ENCODE measurements at regions not wholly inside any gene's neighbourhood (a gene's known extent, or its start where the extent isn't known, plus 50 kb on each side); places are given as distances from the start of the nearest gene placed in this dataset.

GRCh38 chr11:32221476-32222032 is 130.7 kb downstream of the RCN1 start:
- Histone ChIP-seq H3K9me3 (replicated peaks; ENCODE audit: insufficient read depth, low read length) (no peaks in the 10 kb centered on the region), H3K4me2 (ENCODE audit: low read depth, low read length) (no peak overlapping the region), H3F3A (ENCODE audit: insufficient read depth, low read length) (no peaks in the 10 kb centered on the region), H4K20me1 (ENCODE audit: insufficient read depth, low read length) (no peaks in the 10 kb centered on the region), H3K36me3 (replicated peaks; ENCODE audit: insufficient read depth, low read length) (no peaks in the 10 kb centered on the region), H3K27ac (ENCODE audit: low read length) (no peak overlapping the region), H3K79me2 (ENCODE audit: low read length) (no peaks in the 10 kb centered on the region), H3K27me3 (replicated peaks; ENCODE audit: insufficient read depth, low read length) (no peaks in the 10 kb centered on the region), H3K9me2 (replicated peaks; ENCODE audit: insufficient read depth, low read length) (no peaks in the 10 kb centered on the region), H3K4me3 (ENCODE audit: low read length) (no peak overlapping the region), H2AFZ (ENCODE audit: low read length) (no peak overlapping the region), H3K4me1 (ENCODE audit: low read length) (no peaks in the 10 kb centered on the region), H3K9ac (ENCODE audit: low read length) (no peak overlapping the region)
- DNase-seq: no peak
- TF ChIP-seq EZH2phosphoT487 (IDR thresholded peaks at IDR 0.05; ENCODE audit: low read length): no peak
- TF ChIP-seq CTCF (IDR thresholded peaks at IDR 0.05; ENCODE audit: low read length): no peak
- TF ChIP-seq EZH2 (optimal IDR thresholded peaks at IDR 0.05; ENCODE audit: low read depth, low read length): no peak

- Histone ChIP-seq H3K4me1 (ENCODE audit: low read length) (no peaks in the 10 kb centered on the region), H3K9me3 (replicated peaks; ENCODE audit: insufficient read depth, low read length) (no peaks in the 10 kb centered on the region)
Measured at GRCh38 chr11:32224580-32224979, 133.7 kb downstream of the RCN1 start.

GRCh38 chr11:32225571-32226285 is 134.9 kb downstream of the RCN1 start:
- TF ChIP-seq EZH2 (optimal IDR thresholded peaks at IDR 0.05; ENCODE audit: low read depth, low read length): no peak
- TF ChIP-seq EZH2phosphoT487 (IDR thresholded peaks at IDR 0.05; ENCODE audit: low read length): no peak
- Histone ChIP-seq H3K4me2 (ENCODE audit: low read depth, low read length) (no peak overlapping the region), H4K20me1 (ENCODE audit: insufficient read depth, low read length) (no peaks in the 10 kb centered on the region), H3K9ac (ENCODE audit: low read length) (no peak overlapping the region), H3K36me3 (replicated peaks; ENCODE audit: insufficient read depth, low read length) (no peaks in the 10 kb centered on the region), H3K9me2 (replicated peaks; ENCODE audit: insufficient read depth, low read length) (no peaks in the 10 kb centered on the region), H3K4me1 (ENCODE audit: low read length) (no peaks in the 10 kb centered on the region), H3K27ac (ENCODE audit: low read length) (no peak overlapping the region), H3K4me3 (ENCODE audit: low read length) (no peak overlapping the region), H2AFZ (ENCODE audit: low read length) (no peak overlapping the region), H3K9me3 (replicated peaks; ENCODE audit: insufficient read depth, low read length) (no peaks in the 10 kb centered on the region), H3K27me3 (replicated peaks; ENCODE audit: insufficient read depth, low read length) (no peaks in the 10 kb centered on the region), H3F3A (ENCODE audit: insufficient read depth, low read length) (no peaks in the 10 kb centered on the region), H3K79me2 (ENCODE audit: low read length) (no peaks in the 10 kb centered on the region)
- DNase-seq: no peak

More at GRCh38 chr11:32224580-32224979, 133.7 kb downstream of the RCN1 start:
- no peak overlapping the region for H3K27ac ChIP-seq (ENCODE audit: low read length)
- H3F3A ChIP-seq (ENCODE audit: insufficient read depth, low read length): no peaks in the 10 kb centered on the region
- no peaks in the 10 kb centered on the region for H3K27me3 ChIP-seq (replicated peaks; ENCODE audit: insufficient read depth, low read length)
- DNase-seq: no peak
- no peak overlapping the region for H3K9ac ChIP-seq (ENCODE audit: low read length)
- H4K20me1 ChIP-seq (ENCODE audit: insufficient read depth, low read length): no peaks in the 10 kb centered on the region
- no peak overlapping the region for H2AFZ ChIP-seq (ENCODE audit: low read length)
- TF ChIP-seq EZH2phosphoT487 (IDR thresholded peaks at IDR 0.05; ENCODE audit: low read length) (no peak), EZH2 (optimal IDR thresholded peaks at IDR 0.05; ENCODE audit: low read depth, low read length) (no peak), CTCF (IDR thresholded peaks at IDR 0.05; ENCODE audit: low read length) (no peak)
- H3K4me3 ChIP-seq (ENCODE audit: low read length): no peak overlapping the region
- no peaks in the 10 kb centered on the region for H3K79me2 ChIP-seq (ENCODE audit: low read length)
- H3K36me3 ChIP-seq (replicated peaks; ENCODE audit: insufficient read depth, low read length): no peaks in the 10 kb centered on the region
- no peak overlapping the region for H3K4me2 ChIP-seq (ENCODE audit: low read depth, low read length)
- no peaks in the 10 kb centered on the region for H3K9me2 ChIP-seq (replicated peaks; ENCODE audit: insufficient read depth, low read length)

- Histone ChIP-seq H3K9ac (ENCODE audit: low read length) (no peak overlapping the region), H3K9me2 (replicated peaks; ENCODE audit: insufficient read depth, low read length) (no peaks in the 10 kb centered on the region), H4K20me1 (ENCODE audit: insufficient read depth, low read length) (no peaks in the 10 kb centered on the region), H2AFZ (ENCODE audit: low read length) (no peak overlapping the region), H3F3A (ENCODE audit: insufficient read depth, low read length) (no peaks in the 10 kb centered on the region), H3K4me3 (ENCODE audit: low read length) (no peak overlapping the region), H3K36me3 (replicated peaks; ENCODE audit: insufficient read depth, low read length) (no peaks in the 10 kb centered on the region), H3K4me2 (ENCODE audit: low read depth, low read length) (no peak overlapping the region), H3K4me1 (ENCODE audit: low read length) (no peaks in the 10 kb centered on the region), H3K27me3 (replicated peaks; ENCODE audit: insufficient read depth, low read length) (no peaks in the 10 kb centered on the region), H3K27ac (ENCODE audit: low read length) (no peak overlapping the region), H3K9me3 (replicated peaks; ENCODE audit: insufficient read depth, low read length) (no peaks in the 10 kb centered on the region), H3K79me2 (ENCODE audit: low read length) (no peaks in the 10 kb centered on the region)
- DNase-seq: no peak
- TF ChIP-seq EZH2phosphoT487 (IDR thresholded peaks at IDR 0.05; ENCODE audit: low read length) (no peak), CTCF (IDR thresholded peaks at IDR 0.05; ENCODE audit: low read length) (no peak), EZH2 (optimal IDR thresholded peaks at IDR 0.05; ENCODE audit: low read depth, low read length) (no peak)
Measured at GRCh38 chr11:32226480-32226879, 135.6 kb downstream of the RCN1 start.

Data from MM.1S (cell line).